ENCODE measurements at regions not wholly inside any gene's neighbourhood (a gene's known extent, or its start where the extent isn't known, plus 50 kb on each side); places are given as distances from the start of the nearest gene placed in this dataset.

- TF ChIP-seq, protein P1, sequence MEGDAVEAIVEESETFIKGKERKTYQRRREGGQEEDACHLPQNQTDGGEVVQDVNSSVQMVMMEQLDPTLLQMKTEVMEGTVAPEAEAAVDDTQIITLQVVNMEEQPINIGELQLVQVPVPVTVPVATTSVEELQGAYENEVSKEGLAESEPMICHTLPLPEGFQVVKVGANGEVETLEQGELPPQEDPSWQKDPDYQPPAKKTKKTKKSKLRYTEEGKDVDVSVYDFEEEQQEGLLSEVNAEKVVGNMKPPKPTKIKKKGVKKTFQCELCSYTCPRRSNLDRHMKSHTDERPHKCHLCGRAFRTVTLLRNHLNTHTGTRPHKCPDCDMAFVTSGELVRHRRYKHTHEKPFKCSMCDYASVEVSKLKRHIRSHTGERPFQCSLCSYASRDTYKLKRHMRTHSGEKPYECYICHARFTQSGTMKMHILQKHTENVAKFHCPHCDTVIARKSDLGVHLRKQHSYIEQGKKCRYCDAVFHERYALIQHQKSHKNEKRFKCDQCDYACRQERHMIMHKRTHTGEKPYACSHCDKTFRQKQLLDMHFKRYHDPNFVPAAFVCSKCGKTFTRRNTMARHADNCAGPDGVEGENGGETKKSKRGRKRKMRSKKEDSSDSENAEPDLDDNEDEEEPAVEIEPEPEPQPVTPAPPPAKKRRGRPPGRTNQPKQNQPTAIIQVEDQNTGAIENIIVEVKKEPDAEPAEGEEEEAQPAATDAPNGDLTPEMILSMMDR (conservative IDR thresholded peaks at IDR 0.05; ENCODE audit: control insufficient read depth, insufficient read depth, low read depth, low read length) = no peak
- H3K4me3 ChIP-seq (ENCODE audit: control insufficient read depth, low read depth, low read length) = no peak overlapping the region
- DNase-seq (ENCODE audit: low read depth) = no peak
Measured at GRCh38 chr19:33875071-33875470, 78.4 kb downstream of the KCTD15 start.

GRCh38 chr19:33876192-33876591 lies 79.5 kb downstream of the KCTD15 start:
- TF ChIP-seq, protein P1 (conservative IDR thresholded peaks at IDR 0.05; ENCODE audit: control insufficient read depth, insufficient read depth, low read depth, low read length) = no peak
- no peak overlapping the region for H3K4me3 ChIP-seq (ENCODE audit: control insufficient read depth, low read depth, low read length)
- DNase-seq (ENCODE audit: low read depth) = no peak

DNA sequence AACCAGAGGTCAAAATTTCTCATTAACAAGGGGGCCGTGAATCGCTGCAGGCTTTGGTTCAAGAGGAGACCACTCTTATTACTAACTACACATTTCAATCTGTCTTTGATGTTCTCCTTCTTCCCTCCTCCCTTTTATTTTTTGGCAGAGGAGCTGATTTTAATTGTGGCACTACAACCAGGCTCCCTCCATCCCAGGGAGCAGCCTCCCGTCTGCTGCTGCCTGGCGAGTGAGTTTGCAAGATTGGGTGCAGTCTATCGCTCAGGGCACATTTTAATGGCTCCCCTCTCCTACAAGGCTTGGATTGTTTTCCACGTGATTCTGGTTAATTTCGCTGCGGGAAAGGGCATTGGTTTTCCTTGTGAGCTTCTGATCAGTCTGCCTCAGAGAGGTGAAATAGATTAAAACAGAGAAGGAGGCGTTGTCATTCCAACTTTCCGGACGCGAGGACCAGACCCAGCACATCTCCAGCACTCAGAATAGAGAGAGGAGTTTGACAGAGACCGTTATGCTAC lies 81.4 kb downstream of the KCTD15 start:
- TF ChIP-seq, protein P1 (conservative IDR thresholded peaks at IDR 0.05; ENCODE audit: control insufficient read depth, insufficient read depth, low read depth, low read length) = no peak
- DNase-seq (ENCODE audit: low read depth) = no peak
- H3K4me3 ChIP-seq (ENCODE audit: control insufficient read depth, low read depth, low read length) = no peak overlapping the region

DNA sequence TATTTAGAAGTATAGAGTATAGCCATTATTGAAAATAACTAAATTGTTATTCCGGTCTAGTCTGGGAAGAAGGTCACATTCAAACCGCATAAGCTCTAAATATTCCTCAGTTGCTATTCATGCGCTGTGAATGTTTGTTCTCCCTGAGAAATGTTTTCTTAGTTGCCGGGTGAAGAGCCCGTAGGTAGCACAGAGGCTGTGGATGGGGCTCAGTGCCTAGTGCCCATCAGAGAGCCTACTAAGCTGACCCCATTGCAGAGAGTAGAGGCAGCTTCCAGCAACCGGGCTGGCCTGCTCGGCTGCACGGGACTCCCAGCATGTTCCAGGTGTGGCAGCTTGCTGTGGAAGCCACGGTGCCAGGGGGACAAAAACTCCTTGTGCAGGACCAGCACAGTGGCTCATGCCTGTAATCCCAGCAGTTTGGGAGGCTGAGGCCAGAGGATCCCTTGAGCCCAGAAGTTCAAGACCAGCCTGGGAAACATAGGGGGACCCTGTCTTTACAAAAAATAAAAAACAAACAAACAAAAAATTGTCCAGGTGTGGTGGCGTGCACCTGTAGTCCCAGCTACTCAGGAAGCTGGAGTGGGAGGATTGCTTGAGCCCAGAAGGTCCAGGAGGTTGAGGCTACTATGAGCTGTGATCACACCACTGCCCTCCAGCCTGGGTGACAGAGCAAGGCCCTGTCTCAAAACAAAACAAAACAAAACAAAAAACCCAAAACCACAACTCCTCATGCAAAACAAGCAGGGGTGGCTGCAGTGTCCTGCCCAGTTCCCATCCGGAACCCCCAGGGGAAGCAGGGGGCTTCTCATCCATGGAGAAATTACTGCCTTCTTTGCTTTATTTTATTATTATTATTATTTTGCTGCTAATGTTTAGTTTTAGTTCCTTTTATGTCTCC lies 82.5 kb downstream of the KCTD15 start:
- no peak overlapping the region for H3K4me3 ChIP-seq (ENCODE audit: control insufficient read depth, low read depth, low read length)
- TF ChIP-seq, protein P1 (conservative IDR thresholded peaks at IDR 0.05; ENCODE audit: control insufficient read depth, insufficient read depth, low read depth, low read length) = no peak
- DNase-seq (ENCODE audit: low read depth) = no peak

GRCh38 chr19:33879818-33880575 lies 83.3 kb downstream of the KCTD15 start:
- no peak overlapping the region for H3K4me3 ChIP-seq (ENCODE audit: control insufficient read depth, low read depth, low read length)
- DNase-seq (ENCODE audit: low read depth) = no peak
- TF ChIP-seq, protein P1 (conservative IDR thresholded peaks at IDR 0.05; ENCODE audit: control insufficient read depth, insufficient read depth, low read depth, low read length) = no peak

GRCh38 chr19:33883859-33884519 lies 87.3 kb downstream of the KCTD15 start:
- TF ChIP-seq, protein P1 (conservative IDR thresholded peaks at IDR 0.05; ENCODE audit: control insufficient read depth, insufficient read depth, low read depth, low read length) = no peak
- DNase-seq (ENCODE audit: low read depth) = no peak
- H3K4me3 ChIP-seq (ENCODE audit: control insufficient read depth, low read depth, low read length) = no peak overlapping the region
